HCT116 (cell line): ENCODE measurements at regions not wholly inside any gene's neighbourhood (a gene's known extent, or its start where the extent isn't known, plus 50 kb on each side); places are given as distances from the start of the nearest gene placed in this dataset.

ENCODE experiments used
- CTCF ChIP-seq, 3 experiments: fragments of 200-600 bp in 1 of 3; sonication (generic) in 1 of 3; IDR thresholded peaks in 2 of 3; conservative IDR thresholded peaks in 1 of 3; 2 replicates each; pipeline ENCODE4 v1.5.1; 2012 to 2017; ENCODE audit warnings: low read depth in 2 of 3, low read length in 2 of 3, antibody characterized with exemption in 1 of 3, borderline replicate concordance in 1 of 3, control low read depth in 1 of 3, mild to moderate bottlenecking in 1 of 3, mixed read lengths in 1 of 3, mixed run types in 1 of 3, moderate library complexity in 1 of 3; ENCODE audit not compliant: insufficient read depth in 1 of 3
- EZH2 ChIP-seq: fragments of 200-600 bp; sonication (generic); IDR thresholded peaks from 2 replicates; pipeline ENCODE4 v1.6.1; 2017; ENCODE audit warnings: antibody characterized with exemption, mixed run types
- POLR2A ChIP-seq: IDR thresholded peaks from 2 replicates; pipeline ENCODE4 v1.7.0; 2011; ENCODE audit warnings: borderline replicate concordance; ENCODE audit not compliant: insufficient read depth, insufficient read length; ENCODE audit errors: extremely low read depth
- POLR2AphosphoS5 ChIP-seq: IDR thresholded peaks from 2 replicates; pipeline ENCODE4 v1.6.1; 2011; ENCODE audit warnings: mild to moderate bottlenecking, low read depth, low read length, moderate library complexity
- SIN3A ChIP-seq: IDR thresholded peaks from 2 replicates; pipeline ENCODE4 v1.6.1; 2012; ENCODE audit warnings: low read depth
- ZNF274 ChIP-seq: fragments of 200-500 bp; sonication (Bioruptor generic); IDR thresholded peaks from 2 replicates; pipeline ENCODE4 v1.6.1; 2014; ENCODE audit warnings: mild to moderate bottlenecking, low read depth, low read length, inconsistent platforms
- TF ChIP-seq, protein P1 (sequence below): IDR thresholded peaks from 2 replicates; pipeline ENCODE4 v1.6.1; 2012

GRCh38 chr3:81853431-81853830 lies 92.0 kb upstream of the GBE1 start:
- no peak for TF ChIP-seq CTCF (IDR thresholded peaks at IDR 0.05 in 2 of 3, conservative IDR thresholded peaks at IDR 0.05 in 1 of 3; ENCODE audit: borderline replicate concordance in 1 of 3, insufficient read depth in 1 of 3, low read depth in 2 of 3, low read length in 2 of 3)
- no peak for TF ChIP-seq POLR2A
- TF ChIP-seq SIN3A, result no peak
- TF ChIP-seq, protein P1, sequence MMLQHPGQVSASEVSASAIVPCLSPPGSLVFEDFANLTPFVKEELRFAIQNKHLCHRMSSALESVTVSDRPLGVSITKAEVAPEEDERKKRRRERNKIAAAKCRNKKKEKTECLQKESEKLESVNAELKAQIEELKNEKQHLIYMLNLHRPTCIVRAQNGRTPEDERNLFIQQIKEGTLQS, result no peak
- TF ChIP-seq ZNF274, result no peak
- TF ChIP-seq POLR2AphosphoS5, result no peak
- TF ChIP-seq EZH2, result no peak
